RWPE1 (cell line): ENCODE measurements at regions not wholly inside any gene's neighbourhood (a gene's known extent, or its start where the extent isn't known, plus 50 kb on each side); places are given as distances from the start of the nearest gene placed in this dataset.

Experiments used
- CTCF ChIA-PET: fragments of 350-600 bp; sonication (Branson Sonifier 250); formaldehyde crosslinking; extraction: SDS; loops from one replicate; lab custom pipeline; 2021; lab: Yijun Ruan, JAX
- POLR2A ChIA-PET: fragments of 400-600 bp; formaldehyde crosslinking; extraction: SDS; loops from one replicate; lab custom pipeline; 2020; ENCODE audit warnings: antibody characterized with exemption; ENCODE audit not compliant: low non-redundant PET; lab: Yijun Ruan, JAX
- DNase-seq: peaks from one replicate; pipeline ENCODE4 v3.0.0; 2012; ENCODE audit warnings: low spot score
- H3K27ac ChIP-seq: fragments of 450-650 bp; 2 replicates; pipeline ENCODE4 v1.5.1; 2017
- CTCF ChIP-seq: fragments of 450-650 bp; conservative IDR thresholded peaks from 2 replicates; pipeline ENCODE4 v1.5.1; 2017; ENCODE audit warnings: low read depth, mild to moderate bottlenecking

- DNase-seq: no peak
- CTCF ChIA-PET: no interaction called here
- no peak for TF ChIP-seq CTCF
- POLR2A ChIA-PET: no interaction called here
- H3K27ac ChIP-seq: no peak overlapping the region
Observed at GRCh38 chr20:24859539-24859938, 89.5 kb upstream of the CST7 start.

- ChIA-PET CTCF (no interaction called here), POLR2A (no interaction called here)
- no peak for TF ChIP-seq CTCF
- no peak overlapping the region for H3K27ac ChIP-seq
- DNase-seq: no peak
Observed at GRCh38 chr20:24862186-24862585, 86.9 kb upstream of the CST7 start.

- CTCF ChIA-PET: no interaction called here
- DNase-seq: no peak
- TF ChIP-seq CTCF: no peak
- H3K27ac ChIP-seq: no peak overlapping the region
- POLR2A ChIA-PET: no interaction called here
Observed at GRCh38 chr20:24862606-24863005, 86.5 kb upstream of the CST7 start.

- no peak for DNase-seq
- CTCF ChIA-PET: no interaction called here
- TF ChIP-seq CTCF: no peak
- no peak overlapping the region for H3K27ac ChIP-seq
- POLR2A ChIA-PET: no interaction called here
Observed at GRCh38 chr20:24863356-24863755, 85.7 kb upstream of the CST7 start.

GRCh38 chr20:24866008-24866407 is 83.1 kb upstream of the CST7 start:
- CTCF ChIA-PET: no interaction called here
- POLR2A ChIA-PET: no interaction called here
- no peak for TF ChIP-seq CTCF
- no peak overlapping the region for H3K27ac ChIP-seq
- DNase-seq: no peak

- ChIA-PET POLR2A (no interaction called here), CTCF (no interaction called here)
- no peak overlapping the region for H3K27ac ChIP-seq
- TF ChIP-seq CTCF: no peak
- no peak for DNase-seq
Observed at GRCh38 chr20:24866742-24867141, 82.3 kb upstream of the CST7 start.

GRCh38 chr20:24867556-24867955 is 81.5 kb upstream of the CST7 start:
- no peak overlapping the region for H3K27ac ChIP-seq
- ChIA-PET POLR2A (no interaction called here), CTCF (interaction anchor here (0.6 kb wide), 1 partner anchor 1075 kb away, joined by 3 read pairs; no protein-coding TSS in a partner anchor)
- DNase-seq: no peak
- no peak for TF ChIP-seq CTCF
